ENCODE measurements at regions not wholly inside any gene's neighbourhood (a gene's known extent, or its start where the extent isn't known, plus 50 kb on each side); places are given as distances from the start of the nearest gene placed in this dataset.
"Not testable (repeated sequence)": the region's sequence is repeated elsewhere in the genome, so short reads cannot be mapped to it uniquely, and the experiment has no call there.

GRCh38 chr11:39462506-39462905 lies 1996.9 kb downstream of the LRRC4C start:
- DNase-seq (ENCODE audit: low read depth in 2 of 2), result no peak

DNA sequence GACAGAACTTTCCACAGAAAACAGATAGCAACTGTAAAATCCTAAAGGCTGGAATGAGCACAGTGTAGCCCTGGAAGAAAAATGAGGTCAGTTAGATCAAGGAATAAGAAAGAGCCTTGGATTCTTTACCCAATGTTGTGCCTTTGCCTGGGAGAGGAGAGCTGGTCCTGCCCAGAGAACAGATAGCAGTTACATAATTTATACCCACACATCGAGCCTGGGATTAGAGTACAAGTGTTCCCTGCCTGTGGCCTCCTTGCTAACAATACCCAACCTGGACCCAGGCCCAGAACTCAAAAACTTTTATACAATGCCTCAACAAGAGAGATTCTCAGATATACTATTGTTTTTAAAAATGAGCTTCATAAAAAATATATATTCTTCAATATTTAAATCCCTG lies 1998.4 kb downstream of the LRRC4C start:
- no peak for DNase-seq (ENCODE audit: low read depth in 2 of 2)

DNA sequence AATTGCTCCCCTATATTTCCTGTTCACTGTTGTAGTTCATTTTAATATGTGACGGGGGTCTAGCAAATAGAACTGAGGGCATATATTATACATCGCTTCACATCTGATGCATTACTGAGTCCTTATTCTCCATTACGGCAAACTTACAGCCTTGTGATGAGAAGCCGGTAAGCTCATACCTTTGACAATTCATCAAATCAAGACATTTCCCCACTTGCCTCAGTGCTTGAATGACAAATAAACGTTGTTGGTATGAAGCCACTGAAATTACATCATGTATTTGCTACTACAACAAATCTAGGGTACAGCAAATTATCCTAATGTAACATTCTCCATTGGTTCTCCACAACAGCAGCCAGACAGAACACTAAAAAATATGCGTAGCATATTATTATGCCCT lies 1999.8 kb downstream of the LRRC4C start:
- DNase-seq (ENCODE audit: low read depth in 2 of 2), result no peak

DNA sequence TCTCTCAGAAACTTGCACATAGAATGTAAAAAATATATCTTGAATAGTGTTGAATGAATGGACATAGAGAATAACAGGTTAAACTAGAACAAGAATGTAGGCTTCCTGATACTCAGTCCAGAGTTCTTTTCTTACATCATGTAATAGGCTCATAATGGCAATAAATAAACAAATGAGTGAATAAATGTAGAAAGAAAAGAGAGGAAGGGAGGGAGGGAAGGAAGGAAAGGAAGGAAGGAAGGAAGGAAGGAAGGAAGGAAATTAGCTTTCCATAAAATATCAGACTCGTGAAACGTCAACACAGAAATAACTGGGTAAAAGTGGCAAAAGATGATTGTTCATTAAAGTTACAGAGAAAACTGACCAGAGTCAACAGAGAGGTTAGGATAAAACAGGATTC lies 2001.0 kb downstream of the LRRC4C start:
- no peak for DNase-seq (ENCODE audit: low read depth in 2 of 2)

DNA sequence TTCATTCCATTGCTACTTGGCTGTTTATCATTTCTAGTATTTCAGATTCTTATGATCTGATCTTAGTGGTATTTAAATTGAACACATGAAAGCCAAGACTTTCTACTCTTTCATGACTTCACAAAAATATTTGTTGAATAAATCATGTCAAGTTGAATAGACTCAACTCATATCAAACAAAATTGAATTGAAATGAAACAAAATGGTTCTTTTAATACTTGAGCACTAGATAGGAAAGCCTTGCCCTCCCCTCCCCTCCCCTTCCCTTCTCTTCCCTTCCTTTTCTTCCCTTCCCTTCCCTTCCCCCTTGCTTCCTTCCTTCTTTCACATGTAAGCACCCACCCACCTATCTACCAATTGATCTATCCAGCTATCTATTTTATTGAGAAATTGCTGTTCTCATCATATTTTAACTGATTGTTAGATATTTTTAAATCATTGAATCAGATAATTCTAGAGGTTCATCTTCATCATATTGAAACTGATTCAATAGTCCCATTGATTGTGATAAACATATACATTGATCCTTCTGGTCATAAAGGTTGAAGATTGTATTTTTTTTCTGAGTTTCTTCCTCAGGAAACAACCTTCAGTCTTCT lies 2015.9 kb downstream of the LRRC4C start:
- DNase-seq (ENCODE audit: low read depth in 2 of 2), result no peak

DNA sequence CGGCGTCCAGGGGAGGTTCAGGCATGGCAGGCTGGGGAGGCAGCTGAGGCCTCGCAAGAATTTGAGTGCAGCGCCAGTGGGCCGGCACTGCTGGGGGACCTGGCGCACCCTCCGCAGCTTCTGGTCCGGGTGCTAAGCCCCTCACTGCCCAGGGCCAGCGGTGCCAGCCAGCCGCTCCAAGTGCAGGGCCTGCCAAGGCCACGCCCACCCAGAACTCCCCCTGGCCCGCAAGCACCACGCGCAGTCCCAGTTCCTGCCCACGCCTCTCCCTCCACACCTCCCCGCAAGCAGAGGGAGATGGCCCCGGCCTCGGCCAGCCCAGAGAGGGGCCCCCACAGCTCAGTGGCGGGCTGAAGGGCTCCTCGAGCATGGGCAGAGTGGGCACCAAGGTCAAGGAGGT lies 2017.3 kb downstream of the LRRC4C start:
- DNase-seq (ENCODE audit: low read depth in 2 of 2), result no peak

DNA sequence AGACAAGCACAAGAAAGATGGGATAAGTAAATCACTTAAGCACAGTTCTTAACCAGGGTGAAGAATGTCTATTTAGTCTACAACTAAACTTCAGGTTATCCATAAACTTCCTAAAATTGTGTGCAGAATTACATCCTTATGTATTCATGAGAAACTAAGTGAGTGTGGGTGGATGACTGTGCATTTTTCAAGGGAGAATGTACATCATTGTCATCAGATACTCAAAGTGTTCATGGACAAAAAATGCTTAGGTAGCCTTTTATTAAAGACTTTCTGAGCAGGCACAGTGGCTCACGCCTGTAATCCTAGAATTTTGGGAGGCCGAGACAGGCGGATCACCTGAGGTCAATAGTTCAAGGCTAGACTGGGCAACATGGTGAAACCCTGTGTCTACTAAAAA lies 2023.8 kb downstream of the LRRC4C start:
- no peak for DNase-seq (ENCODE audit: low read depth in 2 of 2)

- no peak for DNase-seq (ENCODE audit: low read depth in 2 of 2)
These were observed 2025.0 kb downstream of the LRRC4C start for GRCh38 chr11:39434466-39434865.

DNA sequence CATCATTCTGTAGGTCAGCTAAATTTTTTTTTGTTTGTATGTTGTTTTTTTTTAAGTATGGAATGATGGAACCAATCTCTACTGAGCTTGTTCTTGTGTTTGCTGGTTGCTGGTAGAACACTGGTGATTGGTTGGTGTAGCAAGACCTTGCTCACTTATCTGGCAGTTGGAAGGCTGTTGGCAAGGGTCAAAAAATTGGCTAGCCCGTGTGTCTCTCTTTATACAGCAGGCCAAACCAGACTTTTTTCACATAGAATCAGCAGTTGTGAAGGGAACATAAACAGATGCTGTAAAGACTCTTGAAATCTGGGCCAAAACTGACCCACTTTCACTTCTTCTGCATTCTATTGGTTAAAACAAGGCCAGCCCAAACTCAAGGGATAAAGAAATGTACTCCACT lies 2026.5 kb downstream of the LRRC4C start:
- DNase-seq (ENCODE audit: low read depth in 2 of 2), result no peak

DNA sequence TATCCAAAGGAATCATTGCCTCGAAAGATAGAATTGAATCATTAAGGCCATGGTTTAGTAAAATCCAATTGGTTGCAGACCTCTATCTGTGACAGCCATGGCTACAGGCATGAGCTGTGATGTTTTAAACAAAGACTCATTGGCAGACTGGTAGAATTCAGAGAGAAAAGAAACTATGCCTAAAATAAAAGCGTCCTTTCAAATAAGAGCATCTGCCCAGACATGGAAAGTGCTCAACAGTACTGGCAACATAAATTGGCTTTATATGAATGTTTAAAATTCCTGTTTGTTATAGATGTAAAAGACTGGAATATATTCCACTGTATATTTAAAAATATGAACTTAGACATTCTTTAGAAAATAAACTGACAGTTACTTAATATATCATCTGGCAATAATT lies 2034.2 kb downstream of the LRRC4C start:
- no peak for DNase-seq (ENCODE audit: low read depth in 2 of 2)

DNA sequence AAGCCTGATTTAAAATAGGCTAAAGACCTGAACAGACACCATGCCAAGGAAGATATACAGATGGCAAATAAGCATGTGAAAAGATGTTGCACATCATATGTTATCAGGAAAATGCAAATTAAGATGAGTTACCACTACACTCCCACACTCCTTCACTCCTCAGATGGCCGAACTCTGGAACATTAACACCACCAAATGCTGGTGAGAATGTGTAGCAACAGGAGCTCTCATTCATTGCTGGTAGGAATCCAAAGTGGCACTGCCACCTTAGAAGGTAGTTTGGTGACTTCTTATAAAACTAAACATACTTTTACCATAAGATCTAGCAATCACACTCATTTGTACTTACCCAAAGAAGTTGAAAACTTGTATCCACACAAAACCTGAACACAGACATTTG lies 2047.3 kb downstream of the LRRC4C start:
- no peak for DNase-seq (ENCODE audit: low read depth in 2 of 2)

- DNase-seq (ENCODE audit: low read depth in 2 of 2), result no peak
These were observed 2073.5 kb downstream of the LRRC4C start for GRCh38 chr11:39385911-39386310.

DNA sequence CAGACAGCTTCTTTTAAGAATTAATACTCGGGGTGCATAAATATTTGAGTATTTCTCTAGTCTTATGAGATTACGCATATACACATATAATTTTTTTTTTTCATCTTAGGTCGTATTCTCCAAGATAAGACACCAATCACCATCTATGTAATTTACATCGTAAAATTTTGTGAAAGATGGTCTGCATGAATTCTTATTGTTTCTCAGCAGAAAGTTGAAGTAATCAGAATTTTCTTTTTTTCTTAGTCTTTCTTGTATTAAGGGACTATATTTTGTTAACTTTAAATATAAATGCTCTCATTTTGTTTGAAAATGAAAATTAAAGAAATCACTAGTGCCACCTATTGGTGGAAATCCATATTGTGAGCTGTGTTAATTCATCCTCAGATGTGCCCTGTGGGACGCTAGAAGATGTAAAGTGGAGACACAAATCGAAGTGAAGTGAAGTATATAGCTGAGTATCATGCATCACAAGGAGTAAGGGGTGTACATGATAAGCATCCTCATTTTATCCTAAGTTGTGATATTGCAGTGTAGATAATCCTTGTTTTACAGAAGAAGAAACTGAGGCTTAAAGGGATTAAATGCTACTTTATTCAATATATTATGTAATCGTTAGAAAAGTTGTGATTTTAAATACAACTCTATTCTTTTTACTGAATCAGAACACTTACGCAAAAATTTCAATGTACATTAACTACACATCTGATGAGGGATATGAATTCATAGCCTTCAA lies 2084.3 kb downstream of the LRRC4C start:
- DNase-seq (ENCODE audit: low read depth in 2 of 2), result no peak

DNA sequence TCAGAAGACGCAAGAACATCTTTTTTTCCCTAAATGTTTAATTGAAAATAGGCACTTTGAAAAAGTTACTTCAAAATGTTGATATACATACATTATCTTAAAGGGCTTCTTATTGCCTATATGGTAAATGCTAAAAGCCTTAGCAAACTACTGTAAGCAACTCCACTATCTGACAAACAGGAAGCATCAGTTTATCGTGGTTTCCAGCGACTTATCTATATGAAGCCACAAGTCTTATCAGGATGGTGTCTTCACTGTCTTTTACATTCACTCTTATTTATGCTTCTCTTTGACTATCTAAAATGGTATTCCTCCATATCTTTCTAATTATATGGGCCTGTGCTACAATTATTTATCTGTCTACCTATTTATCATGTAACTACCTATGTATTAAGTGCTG lies 2091.9 kb downstream of the LRRC4C start:
- no peak for DNase-seq (ENCODE audit: low read depth in 2 of 2)

GRCh38 chr11:39365809-39366436 lies 2093.5 kb downstream of the LRRC4C start:
- no peak for DNase-seq (ENCODE audit: low read depth in 2 of 2)

DNA sequence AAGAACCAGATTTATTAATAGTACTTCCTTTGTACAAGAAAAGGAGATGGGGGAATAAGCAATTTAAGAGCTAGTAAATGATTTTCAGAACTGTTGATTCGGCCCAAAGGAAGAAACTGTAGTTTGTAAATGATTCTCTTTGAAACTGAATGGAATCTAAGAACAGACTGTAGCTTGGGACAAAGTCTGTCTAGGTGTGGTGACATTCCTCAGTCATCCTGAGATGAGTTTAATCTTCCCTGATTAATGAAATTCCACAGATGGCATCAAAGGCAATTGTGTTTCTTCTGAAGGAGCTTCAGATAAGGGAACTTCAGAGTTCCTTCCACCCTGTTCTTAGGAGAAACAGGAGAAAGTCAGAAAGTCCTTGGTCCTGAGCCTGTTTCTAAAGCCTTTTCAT lies 2095.9 kb downstream of the LRRC4C start:
- DNase-seq (ENCODE audit: low read depth in 2 of 2), result no peak

- DNase-seq (ENCODE audit: low read depth in 2 of 2), result no peak
These were observed 2097.9 kb downstream of the LRRC4C start for GRCh38 chr11:39361557-39361956.

GRCh38 chr11:39345834-39346442 lies 2113.5 kb downstream of the LRRC4C start:
- DNase-seq (ENCODE audit: low read depth in 2 of 2), result no peak

DNA sequence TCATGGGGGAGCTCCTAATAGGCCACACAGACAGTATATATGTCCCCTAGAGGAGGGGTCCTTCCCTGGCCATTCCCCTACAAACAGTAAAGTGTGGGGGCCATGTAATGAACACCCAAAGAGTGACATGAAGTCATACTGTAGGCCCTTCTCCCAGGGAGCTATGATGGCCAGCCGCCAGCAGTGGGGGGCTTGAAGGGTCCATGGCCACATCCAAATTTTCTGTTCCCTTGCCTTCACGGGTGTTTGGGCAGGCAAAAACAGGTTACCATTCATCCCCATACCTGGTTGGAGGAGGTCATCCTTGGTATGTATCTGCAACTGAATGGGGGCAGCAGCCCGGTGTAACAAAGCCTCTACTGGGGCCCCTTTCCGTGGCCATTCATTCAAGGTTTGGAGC lies 2118.0 kb downstream of the LRRC4C start:
- DNase-seq (ENCODE audit: low read depth in 2 of 2), result no peak

- not testable (repeated sequence) for DNase-seq (ENCODE audit: low read depth in 2 of 2)
These were observed 2126.4 kb downstream of the LRRC4C start for GRCh38 chr11:39333006-39333405.

GRCh38 chr11:39327302-39327701 lies 2132.2 kb downstream of the LRRC4C start:
- DNase-seq (ENCODE audit: low read depth in 2 of 2), result no peak

- not testable (repeated sequence) for DNase-seq (ENCODE audit: low read depth in 2 of 2)
These were observed 2147.6 kb downstream of the LRRC4C start for GRCh38 chr11:39311888-39312287.

GRCh38 chr11:39304586-39304985 lies 2154.9 kb downstream of the LRRC4C start:
- DNase-seq (ENCODE audit: low read depth in 2 of 2), result no peak
